K562 (cell line): ENCODE measurements at regions not wholly inside any gene's neighbourhood (a gene's known extent, or its start where the extent isn't known, plus 50 kb on each side); places are given as distances from the start of the nearest gene placed in this dataset.

Source experiments
- ATAC-seq: fragments of 200-7000 bp; cut with Tn5 transposase; 3 replicates; pipeline ENCODE4 v1.9.1; 2020; ENCODE audit warnings: moderate library complexity
- BruUV-seq: library from RNA; stranded (reverse); fragments of 400-500 nt; replicated peaks from 2 replicates; lab custom pipeline; 2021; lab: Mats Ljungman, UMichigan
- CTCF ChIA-PET: fragments of 300-600 bp; formaldehyde crosslinking; extraction: SDS; loops from one replicate; lab custom pipeline; 2021; ENCODE audit warnings: low intra/inter-chr PET ratio; lab: Yijun Ruan, JAX
- POLR2A ChIA-PET: fragments of 300-600, 350-650 bp; sonication (Branson Sonifier 250); formaldehyde crosslinking; extraction: SDS; loops from one replicate; lab custom pipeline; 2021; ENCODE audit warnings: antibody characterized with exemption, inconsistent platforms; lab: Yijun Ruan, JAX
- DNase-seq, 4 experiments: peaks; one replicate each; pipeline versions ENCODE4 v3.0.0 to v3.0.0-alpha.2; 2011 to 2018; ENCODE audit warnings: low spot score in 3 of 4, mixed read lengths in 3 of 4; ENCODE audit errors: extremely low read depth in 1 of 4
- FAIRE-seq: peaks from 2 replicates; lab custom pipeline; 2011; peaks lifted over from hg19 to GRCh38; lab: Jason Lieb, UNC
- H2AFZ ChIP-seq: 2 replicates; pipeline ENCODE4 v1.6.0; 2011; ENCODE audit warnings: low read depth, low read length, control low read depth, inconsistent platforms
- H3K27ac ChIP-seq: fragments of 200-600 bp; 3 replicates; pipeline ENCODE4 v1.8.0; 2011; ENCODE audit warnings: low read depth, mild to moderate bottlenecking, control low read depth, inconsistent platforms, low read length, moderate library complexity, mixed read lengths; ENCODE audit errors: extremely low read depth
- H3K27me3 ChIP-seq, 2 experiments: fragments of 300-600 bp in 1 of 2; 2 replicates in 1 of 2; 3 replicates in 1 of 2; pipeline versions ENCODE4 v1.6.0 to v1.8.0; 2011; ENCODE audit warnings: inconsistent platforms in 2 of 2, low read length in 2 of 2, mild to moderate bottlenecking in 1 of 2, mixed read lengths in 1 of 2, moderate library complexity in 1 of 2; ENCODE audit not compliant: control insufficient read depth in 2 of 2, insufficient read depth in 2 of 2
- H3K36me3 ChIP-seq: fragments of 300-600 bp; 3 replicates; pipeline ENCODE4 v1.8.0; 2011; ENCODE audit warnings: mild to moderate bottlenecking, low read length, inconsistent platforms; ENCODE audit not compliant: control insufficient read depth, insufficient read depth
- H3K4me1 ChIP-seq, 2 experiments: fragments of 200-600 bp in 1 of 2; replicated peaks in 1 of 2; 2 replicates in 1 of 2; 3 replicates in 1 of 2; pipeline versions ENCODE4 v1.5.1 to v1.8.0; 2011; ENCODE audit warnings: inconsistent platforms in 2 of 2, low read length in 2 of 2, mild to moderate bottlenecking in 1 of 2, mixed read lengths in 1 of 2, moderate library complexity in 1 of 2; ENCODE audit not compliant: control insufficient read depth in 2 of 2, insufficient read depth in 2 of 2
- H3K4me2 ChIP-seq: 2 replicates; pipeline ENCODE4 v1.6.1; 2011; ENCODE audit warnings: low read length, control low read depth, inconsistent platforms, mixed read lengths; ENCODE audit not compliant: insufficient read depth
- H3K4me3 ChIP-seq: fragments of 200-600 bp; sonication (generic), shearing (Covaris generic); 2 replicates; pipeline ENCODE4 v1.5.1; 2016; ENCODE audit warnings: control low read depth, inconsistent platforms
- H3K79me2 ChIP-seq: fragments of 200-600 bp; 3 replicates; pipeline ENCODE4 v1.8.0; 2011; ENCODE audit warnings: low read length, inconsistent platforms; ENCODE audit not compliant: control insufficient read depth, insufficient read depth
- H3K9ac ChIP-seq, 2 experiments: 2 replicates each; pipeline versions ENCODE4 v1.6.0 to v1.6.1; 2011; ENCODE audit warnings: low read depth in 2 of 2, low read length in 2 of 2, control low read depth in 1 of 2, inconsistent platforms in 1 of 2, mild to moderate bottlenecking in 1 of 2, mixed read lengths in 1 of 2; ENCODE audit not compliant: insufficient read depth in 1 of 2
- H3K9me1 ChIP-seq: one replicate; pipeline ENCODE4 v1.6.0; 2011; ENCODE audit warnings: inconsistent platforms, mild to moderate bottlenecking, low read length, moderate library complexity; ENCODE audit not compliant: control insufficient read depth, insufficient read depth
- H3K9me3 ChIP-seq: replicated peaks from 2 replicates; pipeline ENCODE4 v1.5.1; 2011; ENCODE audit warnings: low read depth, low read length, inconsistent platforms; ENCODE audit not compliant: control insufficient read depth, insufficient read depth
- H4K20me1 ChIP-seq: replicated peaks from 2 replicates; pipeline ENCODE4 v1.6.1; 2011; ENCODE audit warnings: low read length, inconsistent platforms, mixed read lengths; ENCODE audit not compliant: control insufficient read depth, insufficient read depth
- BHLHE40 ChIP-seq: IDR thresholded peaks from 2 replicates; pipeline ENCODE4 v1.6.1; 2011; ENCODE audit warnings: low read length, improper control_type of control experiment
- BRCA1 ChIP-seq, 2 experiments: fragments of 450-650 bp in 1 of 2; sonication (generic) in 1 of 2; formaldehyde crosslinking in 1 of 2; IDR thresholded peaks; 2 replicates each; pipeline versions ENCODE4 v1.5.0 to v1.6.1; 2017 to 2020; ENCODE audit warnings: mild to moderate bottlenecking in 1 of 2, missing genetic modification reagents in 1 of 2
- JUN ChIP-seq, 2 experiments: sonication (generic) in 1 of 2; formaldehyde crosslinking in 1 of 2; IDR thresholded peaks; 2 replicates each; pipeline versions ENCODE4 v1.6.1 to v1.8.0; 2012 to 2022; ENCODE audit warnings: borderline replicate concordance in 2 of 2, mild to moderate bottlenecking in 2 of 2, improper control_type of control experiment in 1 of 2, low read depth in 1 of 2, low read length in 1 of 2, missing genetic modification reagents in 1 of 2
- NFIC ChIP-seq: fragments of 450-650 bp; IDR thresholded peaks from 2 replicates; pipeline ENCODE4 v1.6.1; 2017; ENCODE audit warnings: mild to moderate bottlenecking, inconsistent platforms
- WGBS: fragments of 100-300 bp; shearing (Covaris generic); methylation state at CpG from one replicate; pipeline ENCODE4 v1.1.6; 2016; ENCODE audit warnings: low coverage, mixed read lengths; ENCODE audit not compliant: insufficient coverage; ENCODE audit errors: missing lambda C conversion rate; 5-methylcytosine and 5-hydroxymethylcytosine counted together
- in situ Hi-C: fragments of 300-500 bp; cut with MboI; formaldehyde crosslinking; loops from 4 replicates; pipeline ENCODE4 v1.15.0; 2018; ENCODE audit warnings: inconsistent platforms, mixed read lengths
- intact Hi-C: fragments of 100-400 bp; cut with micrococcal nuclease; formaldehyde crosslinking; loops from 2 replicates; pipeline ENCODE4 v1.14.2; 2022
- TF ChIP-seq, protein P1 (sequence below), 2 experiments: IDR thresholded peaks; 2 replicates each; pipeline ENCODE4 v1.6.1; 2011; ENCODE audit warnings: borderline replicate concordance in 1 of 2, control low read depth in 1 of 2, low read depth in 1 of 2, low read length in 1 of 2, mild to moderate bottlenecking in 1 of 2, mixed read lengths in 1 of 2, moderate library complexity in 1 of 2; ENCODE audit not compliant: insufficient read depth in 1 of 2, insufficient read length in 1 of 2, poor library complexity in 1 of 2, severe bottlenecking in 1 of 2; ENCODE audit errors: extremely low read depth in 1 of 2
- TF ChIP-seq, protein P2 (sequence below): fragments of 450-650 bp; formaldehyde crosslinking; IDR thresholded peaks from 2 replicates; pipeline ENCODE4 v1.4.0; 2020; ENCODE audit warnings: mild to moderate bottlenecking, moderate library complexity
- TF ChIP-seq, protein P3 (sequence below): sonication (generic); formaldehyde crosslinking; IDR thresholded peaks from 2 replicates; pipeline ENCODE4 v1.8.0; 2023; ENCODE audit warnings: mild to moderate bottlenecking, missing genetic modification reagents
- TF ChIP-seq, protein P4 (sequence below): fragments of 250-450 bp; sonication (Bioruptor Pico); IDR thresholded peaks from 2 replicates; pipeline ENCODE4 v1.4.0; 2020

DNA sequence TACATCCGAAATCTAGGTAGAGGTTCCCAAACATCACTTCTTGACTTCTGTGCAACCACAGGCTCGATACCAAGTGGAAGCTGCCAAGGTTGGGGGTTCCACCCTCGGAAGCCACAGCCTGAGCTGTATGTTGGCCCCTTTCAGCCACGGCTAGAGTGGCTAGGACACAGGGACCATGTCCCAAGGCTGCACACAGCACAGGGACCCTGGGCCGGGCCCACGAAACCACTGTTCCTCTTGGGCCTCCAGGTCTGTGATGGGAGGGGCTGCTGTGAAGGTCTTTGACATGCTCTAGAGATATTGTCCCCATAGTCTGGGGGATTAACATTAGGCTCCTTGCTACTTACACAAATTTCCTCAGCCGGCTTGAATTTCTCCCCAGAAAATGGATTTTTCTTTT is 460.6 kb downstream of the ISL1 start:
- no peak overlapping the region for H3K4me2 ChIP-seq
- no peaks in the 10 kb centered on the region for H4K20me1 ChIP-seq
- no peak overlapping the region for H3K4me3 ChIP-seq
- BruUV-seq, result no TSS peak
- ChIA-PET CTCF (no interaction called here), POLR2A (no interaction called here)
- in situ Hi-C loops (no loop called here), intact Hi-C loops (no loop called here)
- H3K4me1 ChIP-seq, result no peaks in the 10 kb centered on the region
- H3K27ac ChIP-seq, result no peak overlapping the region
- no peak for FAIRE-seq
- H3K9me1 ChIP-seq, result no peaks in the 10 kb centered on the region
- H3K27me3 ChIP-seq, result no peaks in the 10 kb centered on the region
- ATAC-seq, result no peak
- H2AFZ ChIP-seq, result no peak overlapping the region
- no peaks in the 10 kb centered on the region for H3K36me3 ChIP-seq
- H3K9ac ChIP-seq, result no peak overlapping the region
- no peaks in the 10 kb centered on the region for H3K9me3 ChIP-seq
- no peaks in the 10 kb centered on the region for H3K79me2 ChIP-seq
- DNase-seq, result no peak
- 1% methylated on average over 7 of the region's 7 CpGs for WGBS
- TF ChIP-seq, protein P1, sequence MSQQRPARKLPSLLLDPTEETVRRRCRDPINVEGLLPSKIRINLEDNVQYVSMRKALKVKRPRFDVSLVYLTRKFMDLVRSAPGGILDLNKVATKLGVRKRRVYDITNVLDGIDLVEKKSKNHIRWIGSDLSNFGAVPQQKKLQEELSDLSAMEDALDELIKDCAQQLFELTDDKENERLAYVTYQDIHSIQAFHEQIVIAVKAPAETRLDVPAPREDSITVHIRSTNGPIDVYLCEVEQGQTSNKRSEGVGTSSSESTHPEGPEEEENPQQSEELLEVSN (IDR thresholded peaks at IDR 0.05; ENCODE audit: borderline replicate concordance in 1 of 2, extremely low read depth in 1 of 2, insufficient read depth in 1 of 2, insufficient read length in 1 of 2, low read depth in 1 of 2, low read length in 1 of 2, poor library complexity in 1 of 2, severe bottlenecking in 1 of 2), result no peak
- TF ChIP-seq, protein P2, sequence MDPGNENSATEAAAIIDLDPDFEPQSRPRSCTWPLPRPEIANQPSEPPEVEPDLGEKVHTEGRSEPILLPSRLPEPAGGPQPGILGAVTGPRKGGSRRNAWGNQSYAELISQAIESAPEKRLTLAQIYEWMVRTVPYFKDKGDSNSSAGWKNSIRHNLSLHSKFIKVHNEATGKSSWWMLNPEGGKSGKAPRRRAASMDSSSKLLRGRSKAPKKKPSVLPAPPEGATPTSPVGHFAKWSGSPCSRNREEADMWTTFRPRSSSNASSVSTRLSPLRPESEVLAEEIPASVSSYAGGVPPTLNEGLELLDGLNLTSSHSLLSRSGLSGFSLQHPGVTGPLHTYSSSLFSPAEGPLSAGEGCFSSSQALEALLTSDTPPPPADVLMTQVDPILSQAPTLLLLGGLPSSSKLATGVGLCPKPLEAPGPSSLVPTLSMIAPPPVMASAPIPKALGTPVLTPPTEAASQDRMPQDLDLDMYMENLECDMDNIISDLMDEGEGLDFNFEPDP (CRISPR knock-in tag), result no peak
- TF ChIP-seq, protein P3, sequence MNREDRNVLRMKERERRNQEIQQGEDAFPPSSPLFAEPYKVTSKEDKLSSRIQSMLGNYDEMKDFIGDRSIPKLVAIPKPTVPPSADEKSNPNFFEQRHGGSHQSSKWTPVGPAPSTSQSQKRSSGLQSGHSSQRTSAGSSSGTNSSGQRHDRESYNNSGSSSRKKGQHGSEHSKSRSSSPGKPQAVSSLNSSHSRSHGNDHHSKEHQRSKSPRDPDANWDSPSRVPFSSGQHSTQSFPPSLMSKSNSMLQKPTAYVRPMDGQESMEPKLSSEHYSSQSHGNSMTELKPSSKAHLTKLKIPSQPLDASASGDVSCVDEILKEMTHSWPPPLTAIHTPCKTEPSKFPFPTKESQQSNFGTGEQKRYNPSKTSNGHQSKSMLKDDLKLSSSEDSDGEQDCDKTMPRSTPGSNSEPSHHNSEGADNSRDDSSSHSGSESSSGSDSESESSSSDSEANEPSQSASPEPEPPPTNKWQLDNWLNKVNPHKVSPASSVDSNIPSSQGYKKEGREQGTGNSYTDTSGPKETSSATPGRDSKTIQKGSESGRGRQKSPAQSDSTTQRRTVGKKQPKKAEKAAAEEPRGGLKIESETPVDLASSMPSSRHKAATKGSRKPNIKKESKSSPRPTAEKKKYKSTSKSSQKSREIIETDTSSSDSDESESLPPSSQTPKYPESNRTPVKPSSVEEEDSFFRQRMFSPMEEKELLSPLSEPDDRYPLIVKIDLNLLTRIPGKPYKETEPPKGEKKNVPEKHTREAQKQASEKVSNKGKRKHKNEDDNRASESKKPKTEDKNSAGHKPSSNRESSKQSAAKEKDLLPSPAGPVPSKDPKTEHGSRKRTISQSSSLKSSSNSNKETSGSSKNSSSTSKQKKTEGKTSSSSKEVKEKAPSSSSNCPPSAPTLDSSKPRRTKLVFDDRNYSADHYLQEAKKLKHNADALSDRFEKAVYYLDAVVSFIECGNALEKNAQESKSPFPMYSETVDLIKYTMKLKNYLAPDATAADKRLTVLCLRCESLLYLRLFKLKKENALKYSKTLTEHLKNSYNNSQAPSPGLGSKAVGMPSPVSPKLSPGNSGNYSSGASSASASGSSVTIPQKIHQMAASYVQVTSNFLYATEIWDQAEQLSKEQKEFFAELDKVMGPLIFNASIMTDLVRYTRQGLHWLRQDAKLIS, result no peak
- TF ChIP-seq JUN (IDR thresholded peaks at IDR 0.05; ENCODE audit: borderline replicate concordance, low read depth, low read length) (no peak), JUN (CRISPR knock-in tag; IDR thresholded peaks at IDR 0.05; ENCODE audit: borderline replicate concordance) (no peak), NFIC (no peak), BHLHE40 (no peak), BRCA1 (IDR thresholded peaks at IDR 0.05) (no peak), BRCA1 (CRISPR knock-in tag; IDR thresholded peaks at IDR 0.05) (no peak)
- TF ChIP-seq, protein P4, sequence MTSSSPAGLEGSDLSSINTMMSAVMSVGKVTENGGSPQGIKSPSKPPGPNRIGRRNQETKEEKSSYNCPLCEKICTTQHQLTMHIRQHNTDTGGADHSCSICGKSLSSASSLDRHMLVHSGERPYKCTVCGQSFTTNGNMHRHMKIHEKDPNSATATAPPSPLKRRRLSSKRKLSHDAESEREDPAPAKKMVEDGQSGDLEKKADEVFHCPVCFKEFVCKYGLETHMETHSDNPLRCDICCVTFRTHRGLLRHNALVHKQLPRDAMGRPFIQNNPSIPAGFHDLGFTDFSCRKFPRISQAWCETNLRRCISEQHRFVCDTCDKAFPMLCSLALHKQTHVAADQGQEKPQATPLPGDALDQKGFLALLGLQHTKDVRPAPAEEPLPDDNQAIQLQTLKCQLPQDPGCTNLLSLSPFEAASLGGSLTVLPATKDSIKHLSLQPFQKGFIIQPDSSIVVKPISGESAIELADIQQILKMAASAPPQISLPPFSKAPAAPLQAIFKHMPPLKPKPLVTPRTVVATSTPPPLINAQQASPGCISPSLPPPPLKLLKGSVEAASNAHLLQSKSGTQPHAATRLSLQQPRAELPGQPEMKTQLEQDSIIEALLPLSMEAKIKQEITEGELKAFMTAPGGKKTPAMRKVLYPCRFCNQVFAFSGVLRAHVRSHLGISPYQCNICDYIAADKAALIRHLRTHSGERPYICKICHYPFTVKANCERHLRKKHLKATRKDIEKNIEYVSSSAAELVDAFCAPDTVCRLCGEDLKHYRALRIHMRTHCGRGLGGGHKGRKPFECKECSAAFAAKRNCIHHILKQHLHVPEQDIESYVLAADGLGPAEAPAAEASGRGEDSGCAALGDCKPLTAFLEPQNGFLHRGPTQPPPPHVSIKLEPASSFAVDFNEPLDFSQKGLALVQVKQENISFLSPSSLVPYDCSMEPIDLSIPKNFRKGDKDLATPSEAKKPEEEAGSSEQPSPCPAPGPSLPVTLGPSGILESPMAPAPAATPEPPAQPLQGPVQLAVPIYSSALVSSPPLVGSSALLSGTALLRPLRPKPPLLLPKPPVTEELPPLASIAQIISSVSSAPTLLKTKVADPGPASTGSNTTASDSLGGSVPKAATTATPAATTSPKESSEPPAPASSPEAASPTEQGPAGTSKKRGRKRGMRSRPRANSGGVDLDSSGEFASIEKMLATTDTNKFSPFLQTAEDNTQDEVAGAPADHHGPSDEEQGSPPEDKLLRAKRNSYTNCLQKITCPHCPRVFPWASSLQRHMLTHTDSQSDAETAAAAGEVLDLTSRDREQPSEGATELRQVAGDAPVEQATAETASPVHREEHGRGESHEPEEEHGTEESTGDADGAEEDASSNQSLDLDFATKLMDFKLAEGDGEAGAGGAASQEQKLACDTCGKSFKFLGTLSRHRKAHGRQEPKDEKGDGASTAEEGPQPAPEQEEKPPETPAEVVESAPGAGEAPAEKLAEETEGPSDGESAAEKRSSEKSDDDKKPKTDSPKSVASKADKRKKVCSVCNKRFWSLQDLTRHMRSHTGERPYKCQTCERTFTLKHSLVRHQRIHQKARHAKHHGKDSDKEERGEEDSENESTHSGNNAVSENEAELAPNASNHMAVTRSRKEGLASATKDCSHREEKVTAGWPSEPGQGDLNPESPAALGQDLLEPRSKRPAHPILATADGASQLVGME, result no peak
